Keratinocyte (primary cell): ENCODE measurements at regions not wholly inside any gene's neighbourhood (a gene's known extent, or its start where the extent isn't known, plus 50 kb on each side); places are given as distances from the start of the nearest gene placed in this dataset.
"Not testable (repeated sequence)": the region's sequence is repeated elsewhere in the genome, so short reads cannot be mapped to it uniquely, and the experiment has no call there.

Source experiments
- DNase-seq: peaks from one replicate; pipeline ENCODE4 v3.0.0-alpha.2; 2011; ENCODE audit warnings: low read depth, missing footprints, low spot score
- FAIRE-seq: peaks from 2 replicates; lab custom pipeline; 2011; peaks lifted over from hg19 to GRCh38; lab: Jason Lieb, UNC
- H2AFZ ChIP-seq: 2 replicates; pipeline ENCODE4 v1.6.0; 2012; ENCODE audit warnings: low read length, control low read depth, inconsistent platforms; ENCODE audit not compliant: control insufficient read depth
- H3K27ac ChIP-seq: 2 replicates; pipeline ENCODE4 v1.5.1; 2011; ENCODE audit warnings: low read length; ENCODE audit not compliant: control insufficient read depth, insufficient read depth
- H3K27me3 ChIP-seq: 3 replicates; pipeline ENCODE4 v1.6.0; 2011; ENCODE audit warnings: low read length; ENCODE audit not compliant: control insufficient read depth, insufficient read depth; ENCODE audit errors: extremely low read depth
- H3K36me3 ChIP-seq, 2 experiments: 2 replicates in 1 of 2; 3 replicates in 1 of 2; pipeline ENCODE4 v1.5.1; 2011; ENCODE audit warnings: low read length in 2 of 2, mild to moderate bottlenecking in 1 of 2; ENCODE audit not compliant: control insufficient read depth in 2 of 2, insufficient read depth in 2 of 2; ENCODE audit errors: extremely low read depth in 1 of 2
- H3K4me1 ChIP-seq: 3 replicates; pipeline ENCODE4 v1.5.1; 2011; ENCODE audit warnings: low read length; ENCODE audit not compliant: control insufficient read depth, insufficient read depth; ENCODE audit errors: extremely low read depth
- H3K4me2 ChIP-seq: 3 replicates; pipeline ENCODE4 v1.6.0; 2011; ENCODE audit warnings: low read depth, low read length; ENCODE audit not compliant: control insufficient read depth, insufficient read depth; ENCODE audit errors: extremely low read depth
- H3K4me3 ChIP-seq, 3 experiments: fragments of 200-600 bp in 1 of 3; sonication (generic) in 1 of 3; 2 replicates in 2 of 3; 3 replicates in 1 of 3; pipeline ENCODE4 v1.5.1; 2011 to 2016; ENCODE audit warnings: low read length in 3 of 3, mild to moderate bottlenecking in 3 of 3, control low read depth in 2 of 3, inconsistent platforms in 1 of 3, low read depth in 1 of 3, mixed read lengths in 1 of 3, mixed run types in 1 of 3, moderate library complexity in 1 of 3; ENCODE audit not compliant: control insufficient read depth in 2 of 3, insufficient read depth in 2 of 3; ENCODE audit errors: extremely low read depth in 1 of 3
- H3K79me2 ChIP-seq: 2 replicates; pipeline ENCODE4 v1.6.0; 2012; ENCODE audit warnings: low read length; ENCODE audit not compliant: control insufficient read depth, insufficient read depth
- H3K9ac ChIP-seq: 3 replicates; pipeline ENCODE4 v1.6.0; 2011; ENCODE audit warnings: low read length; ENCODE audit not compliant: control insufficient read depth, insufficient read depth; ENCODE audit errors: extremely low read depth
- H3K9me1 ChIP-seq: 3 replicates; pipeline ENCODE4 v1.6.0; 2011; ENCODE audit warnings: low read length; ENCODE audit not compliant: control insufficient read depth, insufficient read depth; ENCODE audit errors: extremely low read depth
- H3K9me3 ChIP-seq: 2 replicates; pipeline ENCODE4 v1.5.1; 2012; ENCODE audit warnings: low read depth, low read length; ENCODE audit not compliant: control insufficient read depth
- H4K20me1 ChIP-seq: 3 replicates; pipeline ENCODE4 v1.6.0; 2011; ENCODE audit warnings: low read length; ENCODE audit not compliant: control insufficient read depth, insufficient read depth; ENCODE audit errors: extremely low read depth
- CTCF ChIP-seq, 3 experiments: IDR thresholded peaks in 1 of 3; conservative IDR thresholded peaks in 1 of 3; optimal IDR thresholded peaks in 1 of 3; 2 replicates in 2 of 3; 3 replicates in 1 of 3; pipeline versions ENCODE3 to v1.5.1; 2011; ENCODE audit warnings: low read length in 3 of 3, mild to moderate bottlenecking in 3 of 3, moderate library complexity in 2 of 3, control low read depth in 1 of 3, inconsistent platforms in 1 of 3; ENCODE audit not compliant: insufficient read depth in 2 of 3; ENCODE audit errors: extremely low read depth in 1 of 3
- EZH2 ChIP-seq: IDR thresholded peaks from one replicate; pipeline ENCODE4 v1.6.1; 2012; ENCODE audit warnings: inconsistent platforms, mild to moderate bottlenecking, low read length, moderate library complexity
- dilution Hi-C: fragments of 300-500 bp; cut with MboI; formaldehyde crosslinking; loops from one replicate; pipeline ENCODE4 v1.7.0; 2020; ENCODE audit warnings: low sequenced_read_pairs; ENCODE audit not compliant: extremely low pct_ligation_motif_present

GRCh38 chr1:221972276-221973235 lies 230.7 kb upstream of the DUSP10 start:
- Histone ChIP-seq H2AFZ (no peak overlapping the region), H3K36me3 (no peaks in the 10 kb centered on the region), H3K9me3 (no peaks in the 10 kb centered on the region), H3K27me3 (no peaks in the 10 kb centered on the region), H3K9me1 (no peaks in the 10 kb centered on the region), H3K4me3 (no peak overlapping the region), H3K4me1 (no peaks in the 10 kb centered on the region), H3K27ac (no peak overlapping the region), H3K79me2 (no peaks in the 10 kb centered on the region), H3K9ac (no peak overlapping the region), H4K20me1 (no peaks in the 10 kb centered on the region), H3K4me2 (no peak overlapping the region)
- dilution Hi-C loops = no loop called here
- DNase-seq (no peak), FAIRE-seq (no peak)
- TF ChIP-seq EZH2 = no peak
- TF ChIP-seq CTCF (optimal IDR thresholded peaks at IDR 0.05 in 1 of 3, IDR thresholded peaks at IDR 0.05 in 1 of 3, conservative IDR thresholded peaks at IDR 0.05 in 1 of 3; ENCODE audit: extremely low read depth in 1 of 3, insufficient read depth in 2 of 3, low read length in 3 of 3) = no peak

- H4K20me1 ChIP-seq, dilution Hi-C loops, H3K36me3 ChIP-seq, H3K27ac ChIP-seq, H3K4me1 ChIP-seq, FAIRE-seq, H2AFZ ChIP-seq, H3K4me3 ChIP-seq, H3K79me2 ChIP-seq, H3K4me2 ChIP-seq, H3K9me3 ChIP-seq, H3K9me1 ChIP-seq, H3K27me3 ChIP-seq, H3K9ac ChIP-seq, DNase-seq: not testable (repeated sequence)
Measured at GRCh38 chr1:221971035-221971434, 229.1 kb upstream of the DUSP10 start.

- FAIRE-seq, H3K9ac ChIP-seq, H3K9me1 ChIP-seq, H3K79me2 ChIP-seq, DNase-seq, H3K27me3 ChIP-seq, H3K9me3 ChIP-seq, H3K27ac ChIP-seq, H2AFZ ChIP-seq, H3K36me3 ChIP-seq, H3K4me2 ChIP-seq, H3K4me3 ChIP-seq, dilution Hi-C loops, H3K4me1 ChIP-seq, H4K20me1 ChIP-seq: not testable (repeated sequence)
Measured at GRCh38 chr1:221969298-221969858, 227.5 kb upstream of the DUSP10 start.

GRCh38 chr1:221967538-221967937 lies 225.6 kb upstream of the DUSP10 start:
- H4K20me1 ChIP-seq, H3K4me2 ChIP-seq, H3K4me1 ChIP-seq, H3K27me3 ChIP-seq, H3K36me3 ChIP-seq, dilution Hi-C loops, FAIRE-seq, H3K4me3 ChIP-seq, H3K27ac ChIP-seq, H3K9ac ChIP-seq, H3K9me1 ChIP-seq, DNase-seq, H3K9me3 ChIP-seq, H2AFZ ChIP-seq, H3K79me2 ChIP-seq: not testable (repeated sequence)
